ENCODE measurements at regions not wholly inside any gene's neighbourhood (a gene's known extent, or its start where the extent isn't known, plus 50 kb on each side); places are given as distances from the start of the nearest gene placed in this dataset.

DNA sequence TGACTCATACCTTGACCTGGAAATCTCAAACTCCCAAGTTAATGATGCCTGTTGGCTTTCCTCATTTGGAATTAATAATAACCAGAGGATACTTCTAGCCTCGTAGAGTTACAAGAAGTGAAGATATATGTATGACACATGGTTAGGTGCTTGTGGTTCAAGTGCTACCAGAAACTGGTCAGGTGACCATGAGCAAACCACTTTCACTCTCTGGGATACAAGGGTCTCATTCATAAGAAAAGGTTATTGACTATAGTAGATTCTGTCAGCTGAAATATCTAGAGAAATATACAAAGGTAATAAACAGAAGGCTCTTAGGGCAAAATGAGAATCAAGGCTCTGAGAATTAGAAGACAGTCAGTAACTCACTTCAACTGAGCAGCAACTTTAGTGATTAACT lies 233.3 kb downstream of the KCNA4 start:
- no TSS peak for BruUV-seq (replicated peaks)
- Histone ChIP-seq H3K79me2 (ENCODE audit: control insufficient read depth, insufficient read depth, low read length) (no peaks in the 10 kb centered on the region), H3K4me1 (ENCODE audit: control insufficient read depth, extremely low read depth, insufficient read depth, low read length) (no peaks in the 10 kb centered on the region), H3K36me3 (ENCODE audit: control insufficient read depth in 2 of 2, extremely low read depth in 1 of 2, insufficient read depth in 2 of 2, low read length in 2 of 2) (no peaks in the 10 kb centered on the region), H3K27ac (ENCODE audit: insufficient read depth, low read depth, low read length) (no peak overlapping the region), H3K9me1 (replicated peaks; ENCODE audit: control insufficient read depth, extremely low read depth, insufficient read depth, low read length) (no peaks in the 10 kb centered on the region), H2AFZ (ENCODE audit: low read depth, low read length) (no peak overlapping the region), H3K27me3 (ENCODE audit: control insufficient read depth in 2 of 2, insufficient read depth in 2 of 2, low read length in 2 of 2) (no peaks in the 10 kb centered on the region), H4K20me1 (replicated peaks; ENCODE audit: control insufficient read depth, extremely low read depth, insufficient read depth, low read length) (no peaks in the 10 kb centered on the region), H3K9ac (replicated peaks; ENCODE audit: extremely low read depth, insufficient read depth, low read length) (no peak overlapping the region), H3K4me2 (ENCODE audit: insufficient read depth, low read length) (no peak overlapping the region), H3K4me3 (replicated peaks in 1 of 3; ENCODE audit: insufficient read depth in 1 of 3, low read depth in 1 of 3, low read length in 3 of 3) (no peak overlapping the region), H3K9me3 (replicated peaks; ENCODE audit: control insufficient read depth, insufficient read depth, low read length) (no peaks in the 10 kb centered on the region)
- POLR2A ChIA-PET: no interaction called here
- TF ChIP-seq, protein P1, sequence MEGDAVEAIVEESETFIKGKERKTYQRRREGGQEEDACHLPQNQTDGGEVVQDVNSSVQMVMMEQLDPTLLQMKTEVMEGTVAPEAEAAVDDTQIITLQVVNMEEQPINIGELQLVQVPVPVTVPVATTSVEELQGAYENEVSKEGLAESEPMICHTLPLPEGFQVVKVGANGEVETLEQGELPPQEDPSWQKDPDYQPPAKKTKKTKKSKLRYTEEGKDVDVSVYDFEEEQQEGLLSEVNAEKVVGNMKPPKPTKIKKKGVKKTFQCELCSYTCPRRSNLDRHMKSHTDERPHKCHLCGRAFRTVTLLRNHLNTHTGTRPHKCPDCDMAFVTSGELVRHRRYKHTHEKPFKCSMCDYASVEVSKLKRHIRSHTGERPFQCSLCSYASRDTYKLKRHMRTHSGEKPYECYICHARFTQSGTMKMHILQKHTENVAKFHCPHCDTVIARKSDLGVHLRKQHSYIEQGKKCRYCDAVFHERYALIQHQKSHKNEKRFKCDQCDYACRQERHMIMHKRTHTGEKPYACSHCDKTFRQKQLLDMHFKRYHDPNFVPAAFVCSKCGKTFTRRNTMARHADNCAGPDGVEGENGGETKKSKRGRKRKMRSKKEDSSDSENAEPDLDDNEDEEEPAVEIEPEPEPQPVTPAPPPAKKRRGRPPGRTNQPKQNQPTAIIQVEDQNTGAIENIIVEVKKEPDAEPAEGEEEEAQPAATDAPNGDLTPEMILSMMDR (IDR thresholded peaks at IDR 0.05; ENCODE audit: extremely low read depth in 1 of 2, insufficient read depth in 1 of 2, low read depth in 1 of 2, low read length in 2 of 2): no peak
- no peak for TF ChIP-seq MYC (IDR thresholded peaks at IDR 0.05; ENCODE audit: low read depth, low read length)
- no peak for TF ChIP-seq JUN (IDR thresholded peaks at IDR 0.05; ENCODE audit: borderline replicate concordance, insufficient read depth, insufficient read length, low read depth)
- TF ChIP-seq, protein P2, sequence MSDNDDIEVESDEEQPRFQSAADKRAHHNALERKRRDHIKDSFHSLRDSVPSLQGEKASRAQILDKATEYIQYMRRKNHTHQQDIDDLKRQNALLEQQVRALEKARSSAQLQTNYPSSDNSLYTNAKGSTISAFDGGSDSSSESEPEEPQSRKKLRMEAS (IDR thresholded peaks at IDR 0.05; ENCODE audit: insufficient read depth, insufficient read length): no peak
- no peak for TF ChIP-seq POLR2A (IDR thresholded peaks at IDR 0.05; ENCODE audit: low read depth, low read length)
- TF ChIP-seq FOS (IDR thresholded peaks at IDR 0.05; ENCODE audit: borderline replicate concordance, insufficient read depth, low read length): no peak
- TF ChIP-seq POLR2AphosphoS5 (IDR thresholded peaks at IDR 0.05; ENCODE audit: insufficient read depth, low read depth, low read length): no peak
- TF ChIP-seq GATA2 (IDR thresholded peaks at IDR 0.05; ENCODE audit: insufficient read depth, insufficient read length, low read depth, low read length): no peak
- no peak for TF ChIP-seq EZH2 (IDR thresholded peaks at IDR 0.05; ENCODE audit: borderline replicate concordance, low read depth, low read length, severe bottlenecking)
- DNase-seq (ENCODE audit: low read depth, low spot score): no peak
- dilution Hi-C loops (cut with MboI; ENCODE audit: extremely low pct_ligation_motif_present, low sequenced_read_pairs) (no loop called here), intact Hi-C loops (cut with micrococcal nuclease) (no loop called here)
- CTCF ChIA-PET: no interaction called here
- no peak for FAIRE-seq
